ENCODE measurements at regions not wholly inside any gene's neighbourhood (a gene's known extent, or its start where the extent isn't known, plus 50 kb on each side); places are given as distances from the start of the nearest gene placed in this dataset.

DNA sequence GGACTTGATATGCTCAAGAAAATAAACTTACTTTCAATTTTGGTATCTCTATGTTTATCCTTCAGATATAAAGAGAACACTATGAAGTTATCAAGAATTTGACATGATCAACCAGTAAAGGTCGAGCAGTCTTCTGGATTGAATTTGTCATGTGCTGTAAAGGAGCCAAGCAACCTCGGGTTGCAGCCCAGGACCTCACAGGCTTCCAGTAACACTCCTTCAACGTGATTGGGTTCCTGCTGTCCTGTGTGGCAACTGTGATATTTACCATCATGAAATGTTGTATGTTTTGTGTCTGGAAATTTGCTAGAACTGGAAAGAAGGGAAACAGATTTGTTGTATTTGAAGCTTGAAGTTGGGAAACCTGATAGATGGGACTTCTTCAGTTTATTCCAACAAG is 52.0 kb upstream of the UGT2B7 start:
- TF ChIP-seq, protein P1, sequence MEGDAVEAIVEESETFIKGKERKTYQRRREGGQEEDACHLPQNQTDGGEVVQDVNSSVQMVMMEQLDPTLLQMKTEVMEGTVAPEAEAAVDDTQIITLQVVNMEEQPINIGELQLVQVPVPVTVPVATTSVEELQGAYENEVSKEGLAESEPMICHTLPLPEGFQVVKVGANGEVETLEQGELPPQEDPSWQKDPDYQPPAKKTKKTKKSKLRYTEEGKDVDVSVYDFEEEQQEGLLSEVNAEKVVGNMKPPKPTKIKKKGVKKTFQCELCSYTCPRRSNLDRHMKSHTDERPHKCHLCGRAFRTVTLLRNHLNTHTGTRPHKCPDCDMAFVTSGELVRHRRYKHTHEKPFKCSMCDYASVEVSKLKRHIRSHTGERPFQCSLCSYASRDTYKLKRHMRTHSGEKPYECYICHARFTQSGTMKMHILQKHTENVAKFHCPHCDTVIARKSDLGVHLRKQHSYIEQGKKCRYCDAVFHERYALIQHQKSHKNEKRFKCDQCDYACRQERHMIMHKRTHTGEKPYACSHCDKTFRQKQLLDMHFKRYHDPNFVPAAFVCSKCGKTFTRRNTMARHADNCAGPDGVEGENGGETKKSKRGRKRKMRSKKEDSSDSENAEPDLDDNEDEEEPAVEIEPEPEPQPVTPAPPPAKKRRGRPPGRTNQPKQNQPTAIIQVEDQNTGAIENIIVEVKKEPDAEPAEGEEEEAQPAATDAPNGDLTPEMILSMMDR (IDR thresholded peaks at IDR 0.05; ENCODE audit: poor library complexity): no peak
- no peak for TF ChIP-seq EZH2 (IDR thresholded peaks at IDR 0.05; ENCODE audit: borderline replicate concordance)
